HCT116 (cell line): ENCODE measurements at regions not wholly inside any gene's neighbourhood (a gene's known extent, or its start where the extent isn't known, plus 50 kb on each side); places are given as distances from the start of the nearest gene placed in this dataset.

Source experiments
- ATAC-seq: fragments of 200-7000 bp; cut with Tn5 transposase; 2 replicates; pipeline ENCODE4 v1.9.1; 2020; ENCODE audit warnings: mild to moderate bottlenecking, moderate library complexity
- BruUV-seq: library from RNA; stranded (reverse); fragments of 400-500 nt; replicated peaks from 2 replicates; lab custom pipeline; 2021; lab: Mats Ljungman, UMichigan
- CTCF ChIA-PET: fragments of 300-600 bp; sonication (Branson Sonifier 250); formaldehyde crosslinking; loops from one replicate; lab custom pipeline; 2021; ENCODE audit warnings: antibody characterized with exemption; lab: Charles Lee
- POLR2A ChIA-PET: fragments of 300-600, 350-600 bp; sonication (Branson Sonifier 250); formaldehyde crosslinking; loops from one replicate; lab custom pipeline; 2021; ENCODE audit warnings: antibody characterized with exemption; lab: Charles Lee
- RAD21 ChIA-PET, 2 experiments: fragments of 300-600 bp; sonication (Branson Sonifier 250); formaldehyde crosslinking; loops; one replicate each; lab custom pipeline; 2023; ENCODE audit warnings: low total read pairs in 2 of 2; ENCODE audit not compliant: uncharacterized antibody in 2 of 2, unreplicated experiment in 2 of 2, low non-redundant PET in 1 of 2; lab: Charles Lee
- DNase-seq: peaks from one replicate; pipeline ENCODE4 v3.0.0-alpha.2; 2010; ENCODE audit warnings: low read depth, low spot score
- H2AFZ ChIP-seq: fragments of 200-600 bp; shearing (Covaris generic), sonication (generic); 2 replicates; pipeline ENCODE4 v1.6.1; 2017; ENCODE audit warnings: low read depth, mixed run types, mixed read lengths, antibody characterized with exemption, low read length; ENCODE audit not compliant: poor library complexity, severe bottlenecking
- H3K27ac ChIP-seq: 2 replicates; pipeline ENCODE4 v1.5.1; 2012; ENCODE audit warnings: low read depth, low read length
- H3K27me3 ChIP-seq: fragments of 200-600 bp; sonication (generic); 2 replicates; pipeline ENCODE4 v1.6.1; 2016; ENCODE audit warnings: mixed run types, low read length, mixed read lengths; ENCODE audit not compliant: insufficient read depth
- H3K36me3 ChIP-seq, 2 experiments: fragments of 200-500 bp in 1 of 2; fragments of 200-600 bp in 1 of 2; sonication (Bioruptor generic) in 1 of 2; sonication (generic) in 1 of 2; 2 replicates each; pipeline versions ENCODE4 v1.5.1 to v1.6.1; 2014 to 2016; ENCODE audit warnings: low read length in 2 of 2, inconsistent platforms in 1 of 2, mixed read lengths in 1 of 2, mixed run types in 1 of 2; ENCODE audit not compliant: insufficient read depth in 2 of 2, control insufficient read depth in 1 of 2
- H3K4me1 ChIP-seq, 2 experiments: fragments of 200-600 bp in 1 of 2; sonication (generic) in 1 of 2; 2 replicates each; pipeline versions ENCODE4 v1.5.1 to v1.6.1; 2012 to 2017; ENCODE audit warnings: low read length in 2 of 2, inconsistent platforms in 1 of 2, mild to moderate bottlenecking in 1 of 2, mixed read lengths in 1 of 2, mixed run types in 1 of 2, moderate library complexity in 1 of 2; ENCODE audit not compliant: insufficient read depth in 2 of 2, control insufficient read depth in 1 of 2
- H3K4me2 ChIP-seq: fragments of 200-600 bp; sonication (generic); 2 replicates; pipeline ENCODE4 v1.6.1; 2017; ENCODE audit warnings: mixed run types, low read length, mixed read lengths
- H3K4me3 ChIP-seq, 2 experiments: fragments of 200-600 bp in 1 of 2; sonication (generic) in 1 of 2; replicated peaks in 1 of 2; 2 replicates each; pipeline ENCODE4 v1.5.1; 2011 to 2016; ENCODE audit warnings: low read length in 2 of 2, control low read depth in 1 of 2, low read depth in 1 of 2, mild to moderate bottlenecking in 1 of 2, mixed read lengths in 1 of 2, mixed run types in 1 of 2
- H3K79me2 ChIP-seq: fragments of 200-600 bp; sonication (generic); 2 replicates; pipeline ENCODE4 v1.6.1; 2017; ENCODE audit warnings: mild to moderate bottlenecking, mixed run types, low read length, moderate library complexity, mixed read lengths; ENCODE audit not compliant: insufficient read depth
- H3K9ac ChIP-seq: fragments of 200-600 bp; sonication (generic); 2 replicates; pipeline ENCODE4 v1.6.1; 2016; ENCODE audit warnings: low read length, mixed read lengths
- H3K9me2 ChIP-seq: fragments of 200-600 bp; sonication (generic), shearing (Covaris generic); 2 replicates; pipeline ENCODE4 v1.6.1; 2017; ENCODE audit warnings: mixed run types, mild to moderate bottlenecking, moderate library complexity; ENCODE audit not compliant: insufficient read depth
- H3K9me3 ChIP-seq, 2 experiments: fragments of 200-500 bp in 1 of 2; fragments of 200-600 bp in 1 of 2; sonication (Bioruptor generic) in 1 of 2; sonication (generic) in 1 of 2; 2 replicates each; pipeline ENCODE4 v1.6.1; 2014 to 2017; ENCODE audit warnings: low read length in 2 of 2, mixed read lengths in 2 of 2, inconsistent platforms in 1 of 2, low read depth in 1 of 2, mild to moderate bottlenecking in 1 of 2, mixed run types in 1 of 2, moderate library complexity in 1 of 2; ENCODE audit not compliant: control insufficient read depth in 1 of 2, insufficient read depth in 1 of 2
- H4K20me1 ChIP-seq: fragments of 200-600 bp; sonication (generic), shearing (Covaris generic); 2 replicates; pipeline ENCODE4 v1.6.1; 2017; ENCODE audit warnings: mixed run types, mild to moderate bottlenecking, moderate library complexity; ENCODE audit not compliant: insufficient read depth
- CEBPB ChIP-seq: IDR thresholded peaks from 2 replicates; pipeline ENCODE4 v1.6.1; 2012; ENCODE audit warnings: low read depth
- EZH2 ChIP-seq: fragments of 200-600 bp; sonication (generic); IDR thresholded peaks from 2 replicates; pipeline ENCODE4 v1.6.1; 2017; ENCODE audit warnings: antibody characterized with exemption, mixed run types
- POLR2A ChIP-seq: IDR thresholded peaks from 2 replicates; pipeline ENCODE4 v1.7.0; 2011; ENCODE audit warnings: borderline replicate concordance; ENCODE audit not compliant: insufficient read depth, insufficient read length; ENCODE audit errors: extremely low read depth
- TCF7L2 ChIP-seq: IDR thresholded peaks from 2 replicates; pipeline ENCODE4 v1.7.0; 2011; ENCODE audit warnings: borderline replicate concordance, inconsistent platforms; ENCODE audit not compliant: insufficient read depth, insufficient read length; ENCODE audit errors: extremely low read depth
- ZFX ChIP-seq: fragments of 450-650 bp; IDR thresholded peaks from 2 replicates; pipeline ENCODE4 v1.6.1; 2017
- intact Hi-C: fragments of 100-400 bp; cut with micrococcal nuclease; formaldehyde crosslinking; loops from 2 replicates; pipeline ENCODE4 v1.10.0; 2022
- TF ChIP-seq, protein P1 (sequence below): IDR thresholded peaks from 2 replicates; pipeline ENCODE4 v1.6.1; 2012
- TF ChIP-seq, protein P2 (sequence below), 3 experiments: fragments of 200-600 bp in 1 of 3; sonication (generic) in 1 of 3; IDR thresholded peaks in 2 of 3; conservative IDR thresholded peaks in 1 of 3; 2 replicates each; pipeline ENCODE4 v1.5.1; 2012 to 2017; ENCODE audit warnings: low read depth in 2 of 3, low read length in 2 of 3, antibody characterized with exemption in 1 of 3, borderline replicate concordance in 1 of 3, control low read depth in 1 of 3, mild to moderate bottlenecking in 1 of 3, mixed read lengths in 1 of 3, mixed run types in 1 of 3, moderate library complexity in 1 of 3; ENCODE audit not compliant: insufficient read depth in 1 of 3

GRCh38 chr15:85988741-85989140, 90.9 kb upstream of the AGBL1 start:
- no peaks in the 10 kb centered on the region for H3K36me3 ChIP-seq
- TF ChIP-seq, protein P1, sequence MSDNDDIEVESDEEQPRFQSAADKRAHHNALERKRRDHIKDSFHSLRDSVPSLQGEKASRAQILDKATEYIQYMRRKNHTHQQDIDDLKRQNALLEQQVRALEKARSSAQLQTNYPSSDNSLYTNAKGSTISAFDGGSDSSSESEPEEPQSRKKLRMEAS, result no peak
- TF ChIP-seq EZH2 (no peak), ZFX (no peak)
- no peak overlapping the region for H2AFZ ChIP-seq
- DNase-seq (no peak), ATAC-seq (no peak)
- no peak overlapping the region for H3K27ac ChIP-seq
- no peak overlapping the region for H3K4me3 ChIP-seq
- no peaks in the 10 kb centered on the region for H3K9me2 ChIP-seq
- no peaks in the 10 kb centered on the region for H3K9me3 ChIP-seq
- no peaks in the 10 kb centered on the region for H3K27me3 ChIP-seq
- no peaks in the 10 kb centered on the region for H4K20me1 ChIP-seq
- intact Hi-C loops, result no loop called here
- RAD21 ChIA-PET, result no interaction called here
- no peak overlapping the region for H3K4me2 ChIP-seq
- H3K9ac ChIP-seq, result no peak overlapping the region
- no peaks in the 10 kb centered on the region for H3K79me2 ChIP-seq
- no TSS peak for BruUV-seq
- H3K4me1 ChIP-seq, result no peaks in the 10 kb centered on the region
- CTCF ChIA-PET, result no interaction called here
- POLR2A ChIA-PET, result no interaction called here

GRCh38 chr15:85992224-85992623, 87.4 kb upstream of the AGBL1 start:
- ChIA-PET RAD21 (no interaction called here), CTCF (no interaction called here)
- no TSS peak for BruUV-seq
- Histone ChIP-seq H3K9me3 (no peaks in the 10 kb centered on the region), H3K27ac (no peak overlapping the region), H3K79me2 (no peaks in the 10 kb centered on the region), H2AFZ (no peak overlapping the region), H3K9me2 (no peaks in the 10 kb centered on the region), H3K27me3 (peaks cover 8% of the 10 kb centered on the region), H3K36me3 (no peaks in the 10 kb centered on the region), H3K4me3 (no peak overlapping the region), H3K9ac (no peak overlapping the region)
- DNase-seq (no peak), ATAC-seq (no peak)
- intact Hi-C loops, result no loop called here
- TF ChIP-seq POLR2A (no peak), CEBPB (no peak), TCF7L2 (no peak)
- TF ChIP-seq, protein P2, sequence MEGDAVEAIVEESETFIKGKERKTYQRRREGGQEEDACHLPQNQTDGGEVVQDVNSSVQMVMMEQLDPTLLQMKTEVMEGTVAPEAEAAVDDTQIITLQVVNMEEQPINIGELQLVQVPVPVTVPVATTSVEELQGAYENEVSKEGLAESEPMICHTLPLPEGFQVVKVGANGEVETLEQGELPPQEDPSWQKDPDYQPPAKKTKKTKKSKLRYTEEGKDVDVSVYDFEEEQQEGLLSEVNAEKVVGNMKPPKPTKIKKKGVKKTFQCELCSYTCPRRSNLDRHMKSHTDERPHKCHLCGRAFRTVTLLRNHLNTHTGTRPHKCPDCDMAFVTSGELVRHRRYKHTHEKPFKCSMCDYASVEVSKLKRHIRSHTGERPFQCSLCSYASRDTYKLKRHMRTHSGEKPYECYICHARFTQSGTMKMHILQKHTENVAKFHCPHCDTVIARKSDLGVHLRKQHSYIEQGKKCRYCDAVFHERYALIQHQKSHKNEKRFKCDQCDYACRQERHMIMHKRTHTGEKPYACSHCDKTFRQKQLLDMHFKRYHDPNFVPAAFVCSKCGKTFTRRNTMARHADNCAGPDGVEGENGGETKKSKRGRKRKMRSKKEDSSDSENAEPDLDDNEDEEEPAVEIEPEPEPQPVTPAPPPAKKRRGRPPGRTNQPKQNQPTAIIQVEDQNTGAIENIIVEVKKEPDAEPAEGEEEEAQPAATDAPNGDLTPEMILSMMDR (IDR thresholded peaks at IDR 0.05 in 2 of 3, conservative IDR thresholded peaks at IDR 0.05 in 1 of 3; ENCODE audit: borderline replicate concordance in 1 of 3, insufficient read depth in 1 of 3, low read depth in 2 of 3, low read length in 2 of 3), result no peak
- TF ChIP-seq, all 23 proteins: peak for 0
- H4K20me1 ChIP-seq, result no peaks in the 10 kb centered on the region
- H3K4me2 ChIP-seq, result no peak overlapping the region
- POLR2A ChIA-PET, result no interaction called here
- H3K4me1 ChIP-seq, result no peaks in the 10 kb centered on the region
